ENCODE measurements at regions not wholly inside any gene's neighbourhood (a gene's known extent, or its start where the extent isn't known, plus 50 kb on each side); places are given as distances from the start of the nearest gene placed in this dataset.

DNA sequence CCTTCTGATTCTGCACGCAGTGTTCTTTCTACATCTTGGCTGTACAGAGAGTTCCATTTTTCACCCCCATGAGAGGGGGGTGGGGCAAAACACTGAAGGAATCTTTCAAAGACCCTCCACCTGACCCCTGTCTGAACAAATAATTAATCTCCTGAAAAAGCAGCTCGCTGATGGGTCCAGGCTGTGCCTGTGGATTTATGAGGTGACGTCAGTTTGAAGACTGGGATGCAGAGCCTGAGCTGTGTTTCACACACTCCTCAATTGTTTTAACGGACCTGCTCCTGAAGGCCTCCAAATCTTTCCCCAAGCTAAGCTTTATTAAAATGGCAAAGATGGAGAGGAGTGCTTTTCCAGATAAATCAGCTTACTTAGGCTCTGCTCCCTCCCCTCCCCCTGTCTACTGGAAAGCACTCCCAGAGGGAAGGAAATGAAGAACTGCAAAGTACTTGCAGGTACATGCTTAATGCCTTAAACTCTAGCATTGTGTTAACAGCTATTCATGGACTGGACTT, 390.2 kb upstream of the TNP1 start:
- CTCF ChIA-PET (ENCODE audit: low intra/inter-chr PET ratio, low total read pairs) = no interaction called here
- WGBS (ENCODE audit: low lambda C conversion rate) = 38% methylated on average over 4 of the region's 4 CpGs
- no peak overlapping the region for H3K4me2 ChIP-seq (ENCODE audit: low read depth, low read length)
- ATAC-seq (no peak), DNase-seq (ENCODE audit: low spot score) (no peak), FAIRE-seq (no peak)
- no peaks in the 10 kb centered on the region for H3K36me3 ChIP-seq (replicated peaks in 1 of 2; ENCODE audit: control insufficient read depth in 1 of 2, insufficient read depth in 2 of 2, low read length in 2 of 2)
- no peaks in the 10 kb centered on the region; a peak in 1 of 5 replicates for H3K27me3 ChIP-seq (ENCODE audit: control insufficient read depth in 1 of 2, insufficient read depth in 2 of 2, low read length in 2 of 2)
- TF ChIP-seq ZSCAN31 (CRISPR knock-in tag; IDR thresholded peaks at IDR 0.05; ENCODE audit: low read depth) (no peak), ZNF883 (CRISPR knock-in tag; IDR thresholded peaks at IDR 0.05; ENCODE audit: not compliant biosample characterization) (no peak), ZNF264 (CRISPR knock-in tag; IDR thresholded peaks at IDR 0.05) (no peak), DNMT1 (CRISPR knock-in tag; IDR thresholded peaks at IDR 0.05) (no peak), ZNF282 (IDR thresholded peaks at IDR 0.05; ENCODE audit: partially characterized antibody) (no peak), ERF (CRISPR knock-in tag; IDR thresholded peaks at IDR 0.05) (no peak), ATAD3A (CRISPR knock-in tag; IDR thresholded peaks at IDR 0.05) (no peak), ZMAT3 (CRISPR knock-in tag; conservative IDR thresholded peaks at IDR 0.05) (no peak), SIN3A (IDR thresholded peaks at IDR 0.05; ENCODE audit: borderline replicate concordance, low read depth, low read length) (no peak)
- TF ChIP-seq, protein P1, sequence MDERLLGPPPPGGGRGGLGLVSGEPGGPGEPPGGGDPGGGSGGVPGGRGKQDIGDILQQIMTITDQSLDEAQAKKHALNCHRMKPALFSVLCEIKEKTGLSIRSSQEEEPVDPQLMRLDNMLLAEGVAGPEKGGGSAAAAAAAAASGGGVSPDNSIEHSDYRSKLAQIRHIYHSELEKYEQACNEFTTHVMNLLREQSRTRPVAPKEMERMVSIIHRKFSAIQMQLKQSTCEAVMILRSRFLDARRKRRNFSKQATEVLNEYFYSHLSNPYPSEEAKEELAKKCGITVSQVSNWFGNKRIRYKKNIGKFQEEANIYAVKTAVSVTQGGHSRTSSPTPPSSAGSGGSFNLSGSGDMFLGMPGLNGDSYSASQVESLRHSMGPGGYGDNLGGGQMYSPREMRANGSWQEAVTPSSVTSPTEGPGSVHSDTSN (CRISPR knock-in tag; IDR thresholded peaks at IDR 0.05) = no peak
- TF ChIP-seq, protein P2, sequence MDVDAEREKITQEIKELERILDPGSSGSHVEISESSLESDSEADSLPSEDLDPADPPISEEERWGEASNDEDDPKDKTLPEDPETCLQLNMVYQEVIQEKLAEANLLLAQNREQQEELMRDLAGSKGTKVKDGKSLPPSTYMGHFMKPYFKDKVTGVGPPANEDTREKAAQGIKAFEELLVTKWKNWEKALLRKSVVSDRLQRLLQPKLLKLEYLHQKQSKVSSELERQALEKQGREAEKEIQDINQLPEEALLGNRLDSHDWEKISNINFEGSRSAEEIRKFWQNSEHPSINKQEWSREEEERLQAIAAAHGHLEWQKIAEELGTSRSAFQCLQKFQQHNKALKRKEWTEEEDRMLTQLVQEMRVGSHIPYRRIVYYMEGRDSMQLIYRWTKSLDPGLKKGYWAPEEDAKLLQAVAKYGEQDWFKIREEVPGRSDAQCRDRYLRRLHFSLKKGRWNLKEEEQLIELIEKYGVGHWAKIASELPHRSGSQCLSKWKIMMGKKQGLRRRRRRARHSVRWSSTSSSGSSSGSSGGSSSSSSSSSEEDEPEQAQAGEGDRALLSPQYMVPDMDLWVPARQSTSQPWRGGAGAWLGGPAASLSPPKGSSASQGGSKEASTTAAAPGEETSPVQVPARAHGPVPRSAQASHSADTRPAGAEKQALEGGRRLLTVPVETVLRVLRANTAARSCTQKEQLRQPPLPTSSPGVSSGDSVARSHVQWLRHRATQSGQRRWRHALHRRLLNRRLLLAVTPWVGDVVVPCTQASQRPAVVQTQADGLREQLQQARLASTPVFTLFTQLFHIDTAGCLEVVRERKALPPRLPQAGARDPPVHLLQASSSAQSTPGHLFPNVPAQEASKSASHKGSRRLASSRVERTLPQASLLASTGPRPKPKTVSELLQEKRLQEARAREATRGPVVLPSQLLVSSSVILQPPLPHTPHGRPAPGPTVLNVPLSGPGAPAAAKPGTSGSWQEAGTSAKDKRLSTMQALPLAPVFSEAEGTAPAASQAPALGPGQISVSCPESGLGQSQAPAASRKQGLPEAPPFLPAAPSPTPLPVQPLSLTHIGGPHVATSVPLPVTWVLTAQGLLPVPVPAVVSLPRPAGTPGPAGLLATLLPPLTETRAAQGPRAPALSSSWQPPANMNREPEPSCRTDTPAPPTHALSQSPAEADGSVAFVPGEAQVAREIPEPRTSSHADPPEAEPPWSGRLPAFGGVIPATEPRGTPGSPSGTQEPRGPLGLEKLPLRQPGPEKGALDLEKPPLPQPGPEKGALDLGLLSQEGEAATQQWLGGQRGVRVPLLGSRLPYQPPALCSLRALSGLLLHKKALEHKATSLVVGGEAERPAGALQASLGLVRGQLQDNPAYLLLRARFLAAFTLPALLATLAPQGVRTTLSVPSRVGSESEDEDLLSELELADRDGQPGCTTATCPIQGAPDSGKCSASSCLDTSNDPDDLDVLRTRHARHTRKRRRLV (CRISPR knock-in tag; IDR thresholded peaks at IDR 0.05) = no peak
- H3K27ac ChIP-seq (ENCODE audit: extremely low read length, insufficient read depth, low read length) = no peak overlapping the region
- BruUV-seq (replicated peaks) = no TSS peak
- H4K20me1 ChIP-seq (ENCODE audit: insufficient read depth, low read length) = no peaks in the 10 kb centered on the region
- H3K9ac ChIP-seq (ENCODE audit: insufficient read depth, low read depth, low read length) = no peak overlapping the region
- H2AFZ ChIP-seq (ENCODE audit: low read length) = no peak overlapping the region
- H3K79me2 ChIP-seq (ENCODE audit: insufficient read depth, low read length) = no peaks in the 10 kb centered on the region
- in situ Hi-C loops (cut with HindIII; ENCODE audit: extremely low pct_ligation_motif_present, low pct_unique_long_range_greater_than_20kb) = no loop called here
- intact Hi-C loops (cut with micrococcal nuclease; ENCODE audit: unreplicated experiment) = no loop called here
- no peaks in the 10 kb centered on the region for H3K4me1 ChIP-seq (ENCODE audit: insufficient read depth, low read length)
- POLR2A ChIA-PET = no interaction called here
- no peak overlapping the region for H3K4me3 ChIP-seq (replicated peaks in 1 of 3; ENCODE audit: insufficient read depth in 1 of 3, low read depth in 2 of 3, low read length in 3 of 3)
- no peaks in the 10 kb centered on the region for H3K9me3 ChIP-seq (ENCODE audit: low read length)
